NCI-H128 (cell line): ENCODE measurements at regions not wholly inside any gene's neighbourhood (a gene's known extent, or its start where the extent isn't known, plus 50 kb on each side); places are given as distances from the start of the nearest gene placed in this dataset.
"Not testable (repeated sequence)": the region's sequence is repeated elsewhere in the genome, so short reads cannot be mapped to it uniquely, and the experiment has no call there.

ENCODE experiments used
- DNase-seq: peaks from one replicate; lab custom pipeline; 2025; ENCODE audit not compliant: unreplicated experiment; lab: John Stamatoyannopoulos, UW

DNA sequence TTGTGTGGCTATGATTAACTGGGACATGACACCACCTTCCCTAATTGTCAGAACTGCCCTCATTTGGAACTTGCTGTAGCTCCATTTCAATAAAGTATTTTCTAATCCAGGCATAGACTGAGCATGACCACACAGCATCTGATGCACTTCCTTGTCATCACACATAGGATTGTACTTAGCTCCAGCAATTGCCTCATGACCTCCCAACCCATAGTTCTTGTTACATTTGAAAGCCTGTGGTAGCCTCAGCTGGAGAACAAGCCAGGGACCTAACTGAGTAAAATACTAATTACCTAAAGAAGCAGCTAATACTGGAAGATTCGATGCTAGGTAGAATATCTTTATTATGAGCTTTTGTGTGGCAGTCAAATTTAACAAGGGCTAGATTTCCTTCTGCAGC lies 187.3 kb upstream of the KIF2B start:
- DNase-seq = no peak

DNA sequence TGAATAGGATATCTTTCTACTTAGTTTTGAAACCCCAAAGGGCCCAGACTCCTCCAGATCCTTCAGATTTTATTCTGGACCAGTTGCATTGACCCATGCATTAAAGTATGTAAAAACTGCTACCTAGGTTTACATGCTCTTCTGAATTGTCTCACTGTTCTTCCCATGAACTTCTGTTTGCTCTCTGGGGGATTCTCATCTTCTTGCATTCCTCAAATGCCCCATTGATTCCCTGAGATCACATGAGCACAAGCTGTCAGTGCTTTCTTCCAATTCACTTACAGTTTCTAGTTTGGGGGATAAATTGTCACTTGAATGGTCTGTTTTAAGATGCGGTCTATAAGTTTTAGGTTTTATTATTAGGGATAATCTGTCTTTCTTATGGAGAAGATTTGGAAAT lies 188.9 kb upstream of the KIF2B start:
- no peak for DNase-seq

DNA sequence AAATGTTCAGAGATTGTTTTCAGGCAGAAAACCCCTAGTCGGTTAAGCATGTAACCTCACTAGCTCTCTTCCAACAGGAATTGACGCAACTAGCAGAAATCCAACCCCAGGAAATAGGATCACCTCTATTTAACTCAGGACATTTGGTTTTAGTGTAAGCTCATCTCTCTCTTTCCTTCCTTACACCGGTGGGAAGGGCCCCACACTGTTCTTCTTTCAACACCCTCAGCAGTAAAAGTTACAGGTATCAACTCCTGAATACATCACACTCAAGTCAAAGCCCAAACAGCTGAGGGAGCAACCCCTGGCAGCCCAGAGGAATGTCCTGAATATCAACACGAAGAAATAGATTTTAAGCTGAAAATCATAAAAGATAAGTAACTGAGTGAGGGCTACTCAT lies 191.2 kb upstream of the KIF2B start:
- no peak for DNase-seq

DNA sequence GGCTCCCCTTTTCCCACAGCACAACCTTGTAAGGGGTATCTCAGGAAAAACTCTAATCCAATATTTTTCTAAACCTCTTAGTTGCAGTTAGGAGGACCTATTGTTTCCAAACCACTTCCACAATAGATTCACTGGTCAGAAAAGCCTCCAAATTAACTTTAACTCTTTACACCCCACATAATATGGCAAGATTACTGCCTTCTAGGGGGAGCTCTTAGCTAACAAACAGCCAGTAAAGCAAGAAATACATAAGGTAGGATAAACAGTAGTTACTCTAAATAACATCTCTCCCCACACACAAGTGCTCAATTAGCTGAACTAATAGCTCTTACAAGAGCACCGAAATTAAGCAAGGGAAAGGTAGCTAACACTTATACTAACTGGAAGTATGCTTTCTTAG lies 192.1 kb upstream of the KIF2B start:
- no peak for DNase-seq

DNA sequence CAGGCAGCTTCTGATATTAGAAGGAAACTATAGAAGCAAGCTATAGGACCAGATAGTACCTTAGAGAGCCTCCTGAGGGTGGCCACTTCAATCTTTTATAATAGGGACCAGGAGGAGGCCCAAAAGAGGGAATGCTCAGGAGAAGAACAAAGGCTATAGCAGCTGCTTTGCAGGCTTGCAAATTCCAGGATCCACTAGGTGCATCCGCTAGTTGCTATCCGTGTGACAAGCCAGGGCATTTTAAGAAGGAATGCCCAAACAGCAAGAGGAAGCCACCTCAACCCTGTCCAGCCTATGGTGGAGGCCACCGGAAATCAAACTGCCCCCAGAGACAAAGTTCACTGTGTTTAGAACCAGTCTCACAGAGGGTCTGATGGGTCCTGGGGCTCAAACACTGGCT lies 192.6 kb upstream of the KIF2B start:
- DNase-seq = no peak

DNA sequence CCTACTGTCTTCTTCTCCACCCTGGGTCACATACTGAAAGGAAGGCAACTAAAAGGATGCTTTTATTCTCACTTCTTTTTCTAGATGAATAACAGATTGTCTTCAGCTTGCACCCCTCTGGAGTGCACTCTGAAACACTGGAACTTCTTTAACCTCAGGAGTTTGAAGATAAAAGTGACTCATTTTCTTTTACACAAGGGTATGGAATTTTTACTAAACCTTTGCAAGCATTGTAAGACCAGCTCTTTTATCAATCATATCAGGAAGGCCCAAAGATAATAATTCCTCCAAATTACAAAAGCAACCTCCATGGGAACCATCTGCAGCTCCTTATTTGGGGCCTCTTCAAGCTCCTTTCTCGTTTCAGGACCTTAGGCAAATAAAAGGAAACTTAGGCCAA lies 193.5 kb upstream of the KIF2B start:
- no peak for DNase-seq

DNA sequence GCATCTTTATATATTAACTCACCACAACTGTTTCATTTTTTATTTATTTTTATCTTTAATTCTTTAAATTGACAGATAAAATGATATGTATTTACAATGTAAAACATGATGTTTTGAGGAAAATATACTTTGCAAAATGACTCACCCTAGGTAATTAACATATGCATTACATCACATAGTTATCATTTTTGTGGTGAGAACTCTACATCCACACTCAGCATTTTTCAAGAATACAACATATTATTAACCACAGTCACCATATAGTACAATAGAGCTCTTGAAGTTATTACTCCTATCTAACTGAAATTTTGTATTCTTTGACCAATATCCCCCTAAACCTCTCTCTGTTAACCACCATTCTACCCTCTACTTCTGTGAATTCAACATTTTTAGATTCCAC lies 194.7 kb upstream of the KIF2B start:
- no peak for DNase-seq

DNA sequence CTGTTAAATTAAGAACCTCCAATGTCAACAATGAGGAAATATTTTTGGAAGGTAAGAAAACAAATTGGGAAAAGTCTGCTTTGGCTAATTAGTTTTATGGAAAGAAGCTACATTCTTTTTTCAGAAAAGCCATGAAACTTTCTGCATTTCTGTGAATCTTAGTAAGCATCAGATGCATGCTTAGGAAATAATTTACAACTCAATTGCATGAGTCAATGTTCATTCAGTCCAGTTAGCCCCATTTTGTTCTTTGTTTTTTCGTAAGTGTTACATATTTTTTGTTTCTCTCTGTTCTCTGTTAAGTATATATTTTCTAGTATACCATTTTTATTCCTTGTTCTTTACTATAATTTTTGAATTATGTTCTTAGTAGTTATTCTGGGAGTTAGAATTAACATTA lies 195.2 kb upstream of the KIF2B start:
- DNase-seq = no peak

DNA sequence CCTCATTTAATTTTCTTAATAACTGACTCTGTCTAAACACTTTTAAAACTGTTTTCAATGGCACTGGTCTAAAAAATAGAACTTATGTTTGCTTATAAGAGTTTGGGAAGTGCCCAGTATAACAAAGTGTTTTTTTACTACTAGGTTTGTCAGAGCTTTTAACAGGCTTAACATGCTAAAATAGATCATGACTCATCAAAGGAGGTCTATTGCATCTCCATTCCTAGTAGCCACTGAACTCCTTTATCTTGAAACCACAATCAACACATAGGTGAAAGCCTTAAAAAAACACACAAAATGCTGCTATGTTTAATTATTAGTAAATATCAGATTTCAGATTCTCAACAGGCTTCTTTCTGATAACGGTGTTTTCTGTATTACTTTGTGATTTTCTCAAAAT lies 196.4 kb upstream of the KIF2B start:
- DNase-seq = no peak

DNA sequence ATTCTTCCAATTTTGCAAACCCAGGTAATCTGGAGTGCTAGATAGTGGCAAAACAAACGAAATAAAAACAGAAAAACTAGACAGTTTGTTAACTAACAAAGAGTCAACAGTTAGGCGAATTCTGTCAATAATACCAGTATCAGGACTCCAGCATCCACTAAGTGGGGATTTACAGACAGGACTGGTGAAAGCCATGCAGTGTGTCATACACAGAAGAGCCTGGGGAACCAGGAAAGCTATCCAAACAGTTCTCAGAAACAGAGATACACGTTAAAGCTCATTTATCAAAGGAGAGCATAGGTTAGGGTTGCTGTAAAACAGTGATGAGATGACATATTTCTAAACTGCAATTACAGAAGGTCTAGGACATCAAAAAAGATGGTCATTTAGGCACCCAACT lies 203.7 kb upstream of the KIF2B start:
- DNase-seq = no peak

DNA sequence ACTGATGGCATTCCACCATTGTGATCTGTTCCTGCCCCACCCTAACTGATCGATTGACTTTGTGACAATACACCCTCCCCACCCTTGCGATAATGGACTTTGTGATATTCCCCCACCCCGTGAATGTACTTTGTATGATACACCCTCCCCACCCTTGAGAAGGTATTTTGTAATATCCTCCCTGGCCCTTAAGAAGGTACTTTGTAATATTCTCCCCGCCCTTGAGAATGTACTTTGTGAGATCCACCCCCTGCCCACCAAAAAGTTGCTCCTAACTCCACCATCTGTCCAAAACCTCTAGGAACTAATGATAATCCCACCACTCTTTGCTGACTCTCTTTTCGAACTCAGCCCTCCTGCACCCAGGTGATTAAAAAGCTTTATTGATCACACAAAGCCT lies 214.5 kb upstream of the KIF2B start:
- DNase-seq = not testable (repeated sequence)

DNA sequence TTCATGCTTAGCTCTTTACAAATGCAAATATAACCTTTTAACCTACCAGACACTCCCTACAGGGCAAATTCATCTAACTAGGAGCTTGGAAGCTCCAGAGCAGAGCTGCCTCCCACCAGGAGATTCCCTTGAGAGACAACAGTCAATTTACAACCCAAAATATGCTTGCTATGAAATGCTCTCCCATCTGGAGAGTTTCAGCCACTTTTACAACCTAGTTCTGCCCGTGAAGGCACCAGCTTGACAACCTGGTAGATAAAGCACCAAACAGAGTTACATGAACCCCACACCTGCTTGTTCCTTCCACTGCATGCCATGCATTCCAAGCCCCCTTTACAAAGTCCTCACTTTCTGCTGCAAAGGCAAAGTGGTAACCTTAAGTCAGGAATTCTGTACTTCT lies 215.3 kb upstream of the KIF2B start:
- no peak for DNase-seq

DNA sequence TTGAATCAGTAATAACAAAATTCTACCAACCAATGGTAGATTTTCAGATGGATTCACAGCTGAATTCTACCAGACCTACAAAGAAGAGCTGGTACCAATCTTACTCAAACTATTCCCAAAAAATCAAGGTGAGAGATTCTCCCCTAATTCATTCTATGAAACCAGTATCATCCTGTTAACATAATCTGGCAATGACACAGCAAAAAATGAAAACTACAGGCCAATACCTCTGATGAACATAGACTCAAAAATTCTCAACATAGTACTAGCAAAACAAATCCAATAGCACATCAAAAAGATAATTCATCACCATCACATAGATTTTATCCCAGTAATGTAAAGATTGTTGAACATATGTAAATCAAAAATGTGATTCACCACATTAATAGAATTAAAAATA lies 234.4 kb upstream of the KIF2B start:
- DNase-seq = no peak

DNA sequence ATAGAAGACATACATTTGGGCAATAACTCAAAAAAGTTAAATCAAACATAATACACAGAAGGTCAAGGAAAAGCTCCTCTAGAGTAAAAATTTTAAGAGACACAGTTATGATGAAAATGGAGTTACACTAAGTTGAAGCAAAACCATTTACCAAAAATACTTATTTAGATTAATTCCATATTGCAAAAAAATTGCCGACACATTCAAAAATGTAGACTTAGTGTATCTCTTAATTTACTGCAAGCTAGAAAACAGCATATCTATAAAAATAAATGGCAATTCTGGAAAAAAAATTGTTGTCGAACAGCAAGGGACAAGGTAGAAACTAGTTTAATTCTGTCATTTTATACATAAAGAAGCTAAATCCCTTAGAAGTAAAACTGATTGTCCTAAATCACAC lies 248.7 kb upstream of the KIF2B start:
- no peak for DNase-seq

DNA sequence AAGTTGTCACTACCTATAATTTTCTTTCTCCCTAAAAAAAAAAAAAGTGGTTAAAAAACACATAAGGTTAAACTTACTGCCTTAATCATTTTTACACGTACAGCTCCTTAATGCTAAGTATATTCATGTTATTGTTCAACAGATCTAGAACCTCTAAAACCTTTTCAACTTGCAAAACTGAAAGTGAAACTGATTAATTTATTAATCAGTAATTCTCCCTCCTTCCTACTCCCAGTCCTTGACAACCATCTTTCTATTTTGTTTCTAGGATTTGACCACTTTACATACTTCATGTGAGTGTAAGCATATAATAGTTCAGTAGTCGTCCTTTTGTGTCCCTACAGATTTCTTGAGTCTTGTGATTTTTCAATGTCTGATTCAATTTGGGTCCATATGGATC lies 251.4 kb upstream of the KIF2B start:
- no peak for DNase-seq

DNA sequence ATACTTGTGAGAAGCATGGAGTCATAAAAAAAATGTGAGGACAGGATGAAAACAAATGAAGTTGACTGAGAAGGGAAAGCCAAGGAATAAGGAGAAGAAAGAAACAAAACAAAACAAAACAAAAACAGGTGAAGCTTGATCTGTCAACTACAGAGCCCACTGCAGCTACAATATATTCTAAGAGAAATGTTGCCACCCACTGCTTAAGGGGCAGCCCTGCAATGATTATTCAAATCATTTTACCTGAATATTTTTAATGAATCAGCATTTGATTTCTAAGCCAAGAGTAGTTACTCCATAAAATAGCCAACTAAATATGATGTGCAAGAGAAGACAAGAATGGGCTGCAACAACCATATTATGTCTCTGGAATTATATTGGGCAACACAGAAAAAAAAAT lies 252.0 kb upstream of the KIF2B start:
- no peak for DNase-seq

DNA sequence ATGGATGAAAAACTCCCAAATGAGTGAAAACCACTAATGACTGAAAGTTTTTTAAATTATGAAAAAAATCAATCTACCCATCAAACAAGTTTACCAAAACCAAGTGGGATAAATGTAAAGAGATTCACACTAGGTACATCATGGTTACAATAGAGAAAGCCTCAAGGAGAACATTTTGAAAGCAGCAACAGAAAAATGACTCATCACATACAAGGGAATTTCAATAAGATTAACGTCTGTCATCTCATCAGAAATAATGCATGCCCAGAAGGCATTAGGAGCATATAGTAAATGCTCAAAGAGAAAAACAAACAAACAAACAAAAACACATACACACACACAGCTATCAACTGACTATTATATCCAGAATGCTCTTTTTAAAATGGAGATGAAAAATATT lies 261.8 kb upstream of the KIF2B start:
- DNase-seq = no peak

DNA sequence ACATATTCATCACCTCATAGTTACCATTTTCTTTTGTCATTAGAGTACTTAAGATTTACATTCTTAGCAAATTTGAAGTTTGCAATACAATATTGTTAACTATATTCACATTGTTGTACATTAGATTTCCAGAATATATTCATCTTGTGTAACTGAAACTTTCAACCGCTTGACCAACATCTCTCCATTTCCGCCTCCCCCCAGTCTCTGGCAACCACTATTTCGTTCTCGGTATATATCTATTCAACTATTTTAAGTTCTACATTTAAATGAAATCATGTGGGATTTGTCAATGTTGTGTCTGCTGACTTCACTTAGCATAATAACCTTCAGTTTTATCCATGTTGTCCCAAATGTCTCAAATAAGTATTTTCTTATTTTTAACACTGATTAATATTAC lies 274.5 kb upstream of the KIF2B start:
- DNase-seq = no peak

DNA sequence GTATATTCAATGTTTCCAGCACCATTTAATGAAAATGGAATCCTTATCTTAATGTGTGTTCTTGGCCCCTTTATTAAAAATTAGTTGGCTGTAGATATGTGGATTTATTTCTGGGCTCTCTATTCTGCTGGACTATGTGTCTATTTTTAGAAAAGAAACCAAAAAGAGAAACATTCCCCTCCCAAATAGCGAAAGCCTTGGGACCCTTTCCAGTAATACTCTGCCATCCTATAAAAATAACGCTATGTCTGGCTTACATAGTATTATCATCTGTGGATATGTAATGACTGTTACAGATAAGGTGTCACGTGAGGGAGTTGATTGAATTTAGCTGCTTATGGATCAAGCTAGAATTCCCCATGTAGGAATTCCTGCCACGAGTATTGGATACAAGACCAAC lies 279.3 kb upstream of the KIF2B start:
- DNase-seq = no peak

DNA sequence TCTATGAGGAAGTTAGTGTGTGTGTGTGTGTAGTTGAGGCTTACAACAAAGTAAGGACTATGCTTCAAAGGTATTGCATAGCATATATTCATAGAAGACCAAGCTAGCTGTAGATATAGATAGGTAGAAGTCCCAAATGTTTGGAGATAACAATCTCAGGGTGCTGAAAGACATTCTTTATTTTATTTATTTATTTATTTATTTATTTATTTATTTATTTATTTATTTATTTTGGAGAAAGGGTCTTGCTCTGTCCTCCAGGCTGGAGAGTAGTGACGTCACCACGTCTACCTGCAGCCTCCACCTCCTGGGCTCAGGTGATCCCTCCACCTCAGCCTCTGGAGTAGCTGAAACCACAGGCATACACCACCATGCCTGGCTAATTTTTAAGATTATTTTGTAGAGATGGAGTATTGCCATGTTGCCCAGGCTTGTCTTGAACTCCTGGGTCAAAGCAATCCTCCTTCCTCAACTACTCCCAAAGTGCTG lies 284.6 kb upstream of the KIF2B start:
- no peak for DNase-seq

DNA sequence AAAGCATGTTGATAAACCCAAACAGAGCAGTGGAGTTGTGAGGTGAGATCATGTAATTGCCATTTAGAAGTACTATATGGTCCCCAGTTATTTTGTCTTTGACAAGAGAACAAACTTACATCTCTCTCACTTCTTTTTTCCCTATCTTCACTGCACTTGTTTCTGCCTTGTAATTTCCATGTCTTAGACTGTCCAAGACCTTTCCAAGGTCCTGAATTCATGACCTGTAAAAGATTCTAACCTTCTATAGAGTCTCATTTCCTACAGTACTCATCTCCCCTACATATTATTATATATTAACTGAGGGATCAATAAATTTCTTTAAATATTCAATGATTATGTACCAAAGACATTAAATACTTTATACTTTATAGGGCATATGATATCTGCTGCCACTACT lies 295.3 kb upstream of the KIF2B start:
- DNase-seq = no peak

DNA sequence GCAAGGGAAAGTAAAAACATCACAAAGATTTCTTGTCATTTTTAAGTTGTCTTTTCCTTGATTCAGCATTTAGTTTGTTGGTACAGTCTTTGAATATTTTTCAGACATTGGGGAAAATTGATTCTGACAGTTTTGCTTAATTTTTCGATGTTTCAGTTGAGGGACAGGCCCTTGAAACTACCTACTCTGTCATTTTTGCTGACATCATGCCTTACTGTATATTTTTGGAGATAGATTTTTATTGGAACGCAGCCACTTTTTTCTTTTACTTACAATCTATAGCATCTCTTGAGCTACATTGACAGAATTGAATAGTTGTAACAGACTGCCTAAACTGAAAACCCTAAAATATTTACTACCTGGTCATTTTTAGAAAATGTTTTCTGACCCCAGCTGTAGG lies 297.1 kb upstream of the KIF2B start:
- DNase-seq = no peak

DNA sequence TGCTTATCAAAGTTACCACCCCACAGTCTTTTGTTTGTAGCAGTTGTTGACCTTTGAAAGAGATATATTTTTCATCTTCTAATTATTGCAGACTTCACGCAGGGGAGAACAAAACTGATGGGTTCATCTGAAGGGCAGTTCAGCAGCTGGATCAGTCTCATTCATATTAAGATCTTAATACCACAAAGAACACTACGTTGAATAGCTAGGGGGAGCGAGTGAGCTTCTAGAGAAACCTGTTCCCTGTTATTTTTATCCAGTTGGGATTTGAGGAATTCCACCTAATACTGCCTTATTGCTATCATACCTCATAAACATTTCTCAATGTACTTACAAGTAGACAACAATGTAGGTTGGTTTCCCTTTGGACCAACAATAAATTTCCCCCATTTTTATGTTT lies 306.1 kb upstream of the KIF2B start:
- DNase-seq = no peak

DNA sequence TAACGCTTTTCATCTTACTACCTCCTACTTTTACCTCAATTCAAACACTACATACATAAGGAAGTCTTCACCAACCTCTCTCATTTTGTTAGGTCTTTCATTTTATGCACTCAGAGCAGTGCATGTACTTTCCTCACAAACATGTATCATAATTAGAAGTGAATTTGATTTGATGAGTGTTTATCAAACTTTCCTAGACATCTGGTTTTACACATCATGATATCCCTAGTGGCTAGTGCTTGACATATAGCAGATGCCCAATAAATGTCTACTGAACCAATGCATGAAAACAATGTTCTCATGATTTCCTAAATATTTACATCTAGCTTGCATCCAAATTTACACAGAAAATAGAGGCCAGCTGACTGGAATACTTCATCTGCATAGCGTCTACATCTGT lies 323.4 kb upstream of the KIF2B start:
- DNase-seq = no peak
